A549 (cell line): ENCODE measurements at regions not wholly inside any gene's neighbourhood (a gene's known extent, or its start where the extent isn't known, plus 50 kb on each side); places are given as distances from the start of the nearest gene placed in this dataset.

ENCODE experiments used
- ATAC-seq, 2 experiments: fragments of 200-7000 bp in 1 of 2; fragments of >200 bp in 1 of 2; cut with Nextera tagmentation in 1 of 2; cut with Tn5 transposase in 1 of 2; 3 replicates each; pipeline versions ENCODE4 v1.8.0 to v1.9.1; 2018 to 2020; ENCODE audit warnings: mild to moderate bottlenecking in 1 of 2, moderate library complexity in 1 of 2
- CTCF ChIA-PET: fragments of 300-600 bp; sonication (Branson Sonifier 250); formaldehyde crosslinking; extraction: SDS; loops from one replicate; lab custom pipeline; 2021; ENCODE audit warnings: antibody characterized with exemption, inconsistent platforms; lab: Yijun Ruan, JAX
- POLR2A ChIA-PET: fragments of 350-600 bp; formaldehyde crosslinking; extraction: SDS; loops from one replicate; lab custom pipeline; 2021; ENCODE audit warnings: antibody characterized with exemption, inconsistent platforms; lab: Yijun Ruan, JAX
- DNase-seq, 2 experiments: peaks; one replicate each; pipeline versions ENCODE4 v3.0.0 to v3.0.0-alpha.2; 2011 to 2016; ENCODE audit warnings: low read depth in 1 of 2, low spot score in 1 of 2
- FAIRE-seq: peaks from 2 replicates; lab custom pipeline; 2011; peaks lifted over from hg19 to GRCh38; lab: Jason Lieb, UNC
- H3K27ac ChIP-seq, 2 experiments: fragments of >200 bp; sonication (Bioruptor Twin); formaldehyde crosslinking; 3 replicates each; pipeline ENCODE4 v1.5.1; 2016 to 2017
- H3K4me1 ChIP-seq: fragments of >200 bp; sonication (Bioruptor Twin); formaldehyde crosslinking; 3 replicates; pipeline ENCODE4 v1.6.1; 2016
- H3K4me2 ChIP-seq: fragments of >200 bp; sonication (Bioruptor Twin); formaldehyde crosslinking; 3 replicates; pipeline ENCODE4 v1.6.1; 2016
- H3K4me3 ChIP-seq: fragments of >200 bp; sonication (Bioruptor Twin); formaldehyde crosslinking; 3 replicates; pipeline ENCODE4 v1.5.1; 2016
- H3K9me3 ChIP-seq: fragments of >200 bp; sonication (Bioruptor Twin); formaldehyde crosslinking; 3 replicates; pipeline ENCODE4 v1.6.1; 2016
- BHLHE40 ChIP-seq: IDR thresholded peaks from 2 replicates; pipeline ENCODE4 v1.6.1; 2012; ENCODE audit warnings: low read depth, low read length, inconsistent platforms
- EHF ChIP-seq: fragments of 250-450 bp; sonication (Bioruptor Pico); IDR thresholded peaks from 2 replicates; pipeline ENCODE4 v1.5.0; 2020; ENCODE audit warnings: mild to moderate bottlenecking
- EHMT2 ChIP-seq: fragments of 200-600 bp; sonication (generic); IDR thresholded peaks from 2 replicates; pipeline ENCODE4 v1.6.1; 2016; ENCODE audit warnings: antibody characterized with exemption, low read depth, mild to moderate bottlenecking, moderate library complexity
- FOXS1 ChIP-seq: fragments of 250-450 bp; sonication (Bioruptor Pico); IDR thresholded peaks from 2 replicates; pipeline ENCODE4 v1.5.0; 2020; ENCODE audit warnings: mild to moderate bottlenecking, moderate library complexity
- GATA3 ChIP-seq: IDR thresholded peaks from 2 replicates; pipeline ENCODE4 v1.6.1; 2012; ENCODE audit warnings: borderline replicate concordance
- HDAC2 ChIP-seq: fragments of 200-600 bp; sonication (generic); IDR thresholded peaks from 2 replicates; pipeline ENCODE4 v1.6.1; 2016
- HEYL ChIP-seq: fragments of 250-450 bp; sonication (Bioruptor Pico); IDR thresholded peaks from 2 replicates; pipeline ENCODE4 v1.8.0; 2021; ENCODE audit warnings: mild to moderate bottlenecking, moderate library complexity
- JUNB ChIP-seq: fragments of >200 bp; sonication (Bioruptor Twin); formaldehyde crosslinking; IDR thresholded peaks from 2 replicates; pipeline ENCODE4 v1.6.1; 2016
- KDM1A ChIP-seq: fragments of 200-600 bp; sonication (generic); IDR thresholded peaks from 2 replicates; pipeline ENCODE4 v1.6.1; 2016; ENCODE audit warnings: low read depth, mild to moderate bottlenecking
- KDM5A ChIP-seq: fragments of 200-600 bp; sonication (generic); IDR thresholded peaks from 2 replicates; pipeline ENCODE4 v1.6.1; 2016; ENCODE audit warnings: antibody characterized with exemption, mild to moderate bottlenecking
- MAFK ChIP-seq: fragments of 450-650 bp; IDR thresholded peaks from 2 replicates; pipeline ENCODE4 v1.6.1; 2014; ENCODE audit not compliant: partially characterized antibody
- MAZ ChIP-seq: fragments of 150-350 bp; IDR thresholded peaks from 2 replicates; pipeline ENCODE4 v1.6.1; 2014; ENCODE audit warnings: antibody characterized with exemption, low read depth, low read length, borderline replicate concordance
- MYC ChIP-seq: IDR thresholded peaks from 2 replicates; pipeline ENCODE4 v1.6.1; 2012; ENCODE audit warnings: mild to moderate bottlenecking, inconsistent platforms, low read length, improper control_type of control experiment, borderline replicate concordance
- NPAS2 ChIP-seq: fragments of 250-450 bp; sonication (Bioruptor Pico); IDR thresholded peaks from 2 replicates; pipeline ENCODE4 v1.8.0; 2022; ENCODE audit warnings: mild to moderate bottlenecking, moderate library complexity, borderline replicate concordance
- POLR2A ChIP-seq: IDR thresholded peaks from 2 replicates; pipeline ENCODE4 v1.6.1; 2012; ENCODE audit warnings: mild to moderate bottlenecking, low read length
- POLR2AphosphoS2 ChIP-seq: conservative IDR thresholded peaks from 2 replicates; pipeline ENCODE4 v1.6.1; 2012; ENCODE audit warnings: low read length, improper control_type of control experiment, inconsistent platforms
- RCOR1 ChIP-seq: fragments of 150-350 bp; IDR thresholded peaks from 2 replicates; pipeline ENCODE4 v1.6.1; 2014; ENCODE audit warnings: antibody characterized with exemption, low read length, low read depth
- RFX5 ChIP-seq: fragments of 450-650 bp; IDR thresholded peaks from 2 replicates; pipeline ENCODE4 v1.7.1; 2014; ENCODE audit warnings: antibody characterized with exemption, mild to moderate bottlenecking, moderate library complexity
- SREBF2 ChIP-seq: fragments of 450-650 bp; IDR thresholded peaks from 2 replicates; pipeline ENCODE4 v1.6.1; 2014; ENCODE audit warnings: mild to moderate bottlenecking, moderate library complexity
- ZC3H11A ChIP-seq: fragments of 450-650 bp; IDR thresholded peaks from 2 replicates; pipeline ENCODE4 v1.6.1; 2014; ENCODE audit warnings: antibody characterized with exemption, mild to moderate bottlenecking
- WGBS: methylation state at CpG from one replicate; pipeline ENCODE4 v1.1.6; 2017; ENCODE audit errors: missing lambda C conversion rate; 5-methylcytosine and 5-hydroxymethylcytosine counted together
- TF ChIP-seq, protein P1 (sequence below): fragments of 450-650 bp; IDR thresholded peaks from 2 replicates; pipeline ENCODE4 v1.6.1; 2014; ENCODE audit warnings: antibody characterized with exemption
- TF ChIP-seq, protein P2 (sequence below): IDR thresholded peaks from 2 replicates; pipeline ENCODE4 v1.6.1; 2012
- TF ChIP-seq, protein P3 (sequence below): fragments of >200 bp; sonication (Bioruptor Twin); formaldehyde crosslinking; IDR thresholded peaks from 3 replicates; pipeline ENCODE4 v1.5.1; 2016
- TF ChIP-seq, protein P4 (sequence below): fragments of >200 bp; sonication (Bioruptor Twin); formaldehyde crosslinking; IDR thresholded peaks from 2 replicates; pipeline ENCODE4 v1.6.1; 2016
- TF ChIP-seq, protein P5 (sequence below): fragments of 250-450 bp; sonication (Bioruptor Pico); IDR thresholded peaks from 2 replicates; pipeline ENCODE4 v1.5.0; 2021; ENCODE audit warnings: mild to moderate bottlenecking, moderate library complexity, borderline replicate concordance
- TF ChIP-seq, protein P6 (sequence below): IDR thresholded peaks from 2 replicates; pipeline ENCODE4 v1.6.1; 2012; ENCODE audit warnings: low read depth, borderline replicate concordance

DNA sequence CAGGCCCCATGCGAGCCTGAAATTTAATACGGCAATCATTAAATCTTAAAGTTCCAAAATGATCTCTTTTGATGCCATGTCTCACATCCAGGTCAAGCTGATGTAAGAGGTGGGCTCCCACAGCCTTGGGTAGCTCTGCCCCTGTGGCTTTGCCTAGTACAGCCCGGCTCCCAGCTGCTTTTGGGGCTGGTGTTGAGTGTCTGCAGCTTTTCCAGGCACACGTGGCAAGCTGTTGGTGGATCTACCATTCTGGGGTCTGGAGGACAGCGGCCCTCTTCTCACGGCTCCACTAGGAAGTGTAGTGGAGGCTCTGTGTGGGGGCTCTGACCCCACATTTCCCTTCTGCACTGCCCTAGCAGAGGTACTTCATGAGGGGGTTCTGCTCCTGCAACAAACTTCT, 588.9 kb downstream of the CENPC start:
- ATAC-seq (no peak), DNase-seq (no peak)
- H3K4me1 ChIP-seq: no peaks in the 10 kb centered on the region
- H3K4me2 ChIP-seq: no peak overlapping the region
- no peaks in the 10 kb centered on the region for H3K9me3 ChIP-seq
- POLR2A ChIA-PET: no interaction called here
- 65% methylated on average over 4 of the region's 6 CpGs for WGBS
- no peak overlapping the region for H3K27ac ChIP-seq
- H3K4me3 ChIP-seq: no peak overlapping the region
- TF ChIP-seq MAZ (no peak), FOXS1 (CRISPR knock-in tag) (no peak)
- TF ChIP-seq, all 56 proteins: peak for 0
- FAIRE-seq: no peak
- CTCF ChIA-PET: no interaction called here

DNA sequence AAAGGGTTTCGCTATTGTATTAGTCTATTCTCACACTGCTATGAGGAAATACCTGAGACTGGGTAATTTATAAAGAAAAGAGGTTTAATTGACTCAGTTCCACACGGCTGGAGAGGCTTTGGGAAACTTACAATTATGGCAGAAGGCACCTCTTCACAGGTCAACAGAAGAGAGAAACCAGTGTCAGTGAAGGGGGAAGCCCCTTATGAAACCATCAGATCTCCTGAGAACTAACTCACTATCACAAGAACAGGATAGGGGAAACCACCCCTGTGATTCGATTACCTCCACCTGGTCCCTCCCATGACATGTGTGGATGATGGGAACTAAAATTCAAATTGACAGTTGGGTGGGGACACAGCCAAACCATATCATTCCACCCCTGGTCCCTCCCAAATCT, 589.5 kb downstream of the CENPC start:
- Histone ChIP-seq H3K4me3 (no peak overlapping the region), H3K4me2 (no peak overlapping the region), H3K9me3 (no peaks in the 10 kb centered on the region), H3K27ac (no peak overlapping the region), H3K4me1 (no peaks in the 10 kb centered on the region)
- POLR2A ChIA-PET: no interaction called here
- FAIRE-seq (no peak), DNase-seq (no peak), ATAC-seq (no peak)
- TF ChIP-seq HEYL (no peak), MAFK (no peak)
- WGBS: 28% methylated on average over 3 of the region's 3 CpGs
- CTCF ChIA-PET: no interaction called here

DNA sequence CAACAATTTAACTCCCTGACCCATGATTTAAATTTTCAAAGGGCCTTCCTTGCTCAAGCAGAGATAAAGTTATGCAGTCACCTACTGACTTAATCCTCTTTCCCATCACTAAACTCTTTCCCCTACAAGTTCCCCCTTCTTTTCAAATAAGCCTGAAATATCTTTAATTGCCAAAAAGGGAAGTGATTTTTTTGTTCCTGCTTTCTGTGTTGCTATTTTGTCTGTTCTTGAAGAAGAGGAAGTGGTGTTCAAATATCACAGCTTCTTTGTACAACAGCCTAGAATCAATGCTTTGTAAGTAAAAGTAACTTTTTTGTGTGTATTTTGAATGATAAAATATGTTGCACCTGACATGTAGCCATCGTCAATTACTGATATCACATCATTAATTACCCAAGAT, 595.9 kb downstream of the CENPC start:
- Histone ChIP-seq H3K4me3 (no peak overlapping the region), H3K27ac (no peak overlapping the region), H3K9me3 (no peaks in the 10 kb centered on the region), H3K4me2 (no peak overlapping the region)
- 45% methylated on average over 1 of the region's 1 CpG for WGBS
- ATAC-seq (no peak), FAIRE-seq (no peak), DNase-seq (no peak)
- CTCF ChIA-PET: no interaction called here
- TF ChIP-seq FOXS1 (CRISPR knock-in tag): no peak
- no peak for TF ChIP-seq POLR2AphosphoS2
- no peak for TF ChIP-seq JUNB
- no peak for TF ChIP-seq SREBF2
- TF ChIP-seq, protein P1, sequence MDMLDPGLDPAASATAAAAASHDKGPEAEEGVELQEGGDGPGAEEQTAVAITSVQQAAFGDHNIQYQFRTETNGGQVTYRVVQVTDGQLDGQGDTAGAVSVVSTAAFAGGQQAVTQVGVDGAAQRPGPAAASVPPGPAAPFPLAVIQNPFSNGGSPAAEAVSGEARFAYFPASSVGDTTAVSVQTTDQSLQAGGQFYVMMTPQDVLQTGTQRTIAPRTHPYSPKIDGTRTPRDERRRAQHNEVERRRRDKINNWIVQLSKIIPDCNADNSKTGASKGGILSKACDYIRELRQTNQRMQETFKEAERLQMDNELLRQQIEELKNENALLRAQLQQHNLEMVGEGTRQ: no peak
- no peak for TF ChIP-seq MYC
- TF ChIP-seq, protein P2, sequence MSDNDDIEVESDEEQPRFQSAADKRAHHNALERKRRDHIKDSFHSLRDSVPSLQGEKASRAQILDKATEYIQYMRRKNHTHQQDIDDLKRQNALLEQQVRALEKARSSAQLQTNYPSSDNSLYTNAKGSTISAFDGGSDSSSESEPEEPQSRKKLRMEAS: no peak
- TF ChIP-seq, protein P3, sequence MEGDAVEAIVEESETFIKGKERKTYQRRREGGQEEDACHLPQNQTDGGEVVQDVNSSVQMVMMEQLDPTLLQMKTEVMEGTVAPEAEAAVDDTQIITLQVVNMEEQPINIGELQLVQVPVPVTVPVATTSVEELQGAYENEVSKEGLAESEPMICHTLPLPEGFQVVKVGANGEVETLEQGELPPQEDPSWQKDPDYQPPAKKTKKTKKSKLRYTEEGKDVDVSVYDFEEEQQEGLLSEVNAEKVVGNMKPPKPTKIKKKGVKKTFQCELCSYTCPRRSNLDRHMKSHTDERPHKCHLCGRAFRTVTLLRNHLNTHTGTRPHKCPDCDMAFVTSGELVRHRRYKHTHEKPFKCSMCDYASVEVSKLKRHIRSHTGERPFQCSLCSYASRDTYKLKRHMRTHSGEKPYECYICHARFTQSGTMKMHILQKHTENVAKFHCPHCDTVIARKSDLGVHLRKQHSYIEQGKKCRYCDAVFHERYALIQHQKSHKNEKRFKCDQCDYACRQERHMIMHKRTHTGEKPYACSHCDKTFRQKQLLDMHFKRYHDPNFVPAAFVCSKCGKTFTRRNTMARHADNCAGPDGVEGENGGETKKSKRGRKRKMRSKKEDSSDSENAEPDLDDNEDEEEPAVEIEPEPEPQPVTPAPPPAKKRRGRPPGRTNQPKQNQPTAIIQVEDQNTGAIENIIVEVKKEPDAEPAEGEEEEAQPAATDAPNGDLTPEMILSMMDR: no peak
- no peak for TF ChIP-seq KDM1A
- TF ChIP-seq, protein P4, sequence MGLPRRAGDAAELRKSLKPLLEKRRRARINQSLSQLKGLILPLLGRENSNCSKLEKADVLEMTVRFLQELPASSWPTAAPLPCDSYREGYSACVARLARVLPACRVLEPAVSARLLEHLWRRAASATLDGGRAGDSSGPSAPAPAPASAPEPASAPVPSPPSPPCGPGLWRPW: no peak
- no peak for TF ChIP-seq EHF (CRISPR knock-in tag)
- TF ChIP-seq GATA3: no peak
- no peak for TF ChIP-seq RCOR1
- TF ChIP-seq, all 56 proteins: peak for 0
- H3K4me1 ChIP-seq: no peaks in the 10 kb centered on the region
- POLR2A ChIA-PET: no interaction called here

DNA sequence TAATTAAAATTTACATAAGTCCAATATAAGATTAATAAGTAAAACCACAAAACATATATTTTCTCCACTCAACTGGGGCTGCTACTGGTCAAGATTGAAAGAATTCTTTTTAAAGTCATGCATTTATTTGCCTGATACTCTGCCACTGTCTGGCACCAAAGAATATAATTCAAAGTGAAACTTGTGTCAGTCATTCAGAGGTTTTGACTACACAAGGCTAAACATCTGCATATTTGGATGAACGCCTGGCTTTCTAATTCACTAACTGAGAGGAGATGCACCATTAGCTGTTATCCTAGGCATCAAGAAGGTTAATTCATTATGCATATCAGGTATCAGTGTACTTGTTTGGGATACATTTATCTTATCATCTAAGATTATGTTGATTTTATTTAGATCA, 598.5 kb downstream of the CENPC start:
- FAIRE-seq (no peak), ATAC-seq (no peak)
- H3K27ac ChIP-seq: no peak overlapping the region
- no peak for TF ChIP-seq ZC3H11A
- TF ChIP-seq, protein P5, sequence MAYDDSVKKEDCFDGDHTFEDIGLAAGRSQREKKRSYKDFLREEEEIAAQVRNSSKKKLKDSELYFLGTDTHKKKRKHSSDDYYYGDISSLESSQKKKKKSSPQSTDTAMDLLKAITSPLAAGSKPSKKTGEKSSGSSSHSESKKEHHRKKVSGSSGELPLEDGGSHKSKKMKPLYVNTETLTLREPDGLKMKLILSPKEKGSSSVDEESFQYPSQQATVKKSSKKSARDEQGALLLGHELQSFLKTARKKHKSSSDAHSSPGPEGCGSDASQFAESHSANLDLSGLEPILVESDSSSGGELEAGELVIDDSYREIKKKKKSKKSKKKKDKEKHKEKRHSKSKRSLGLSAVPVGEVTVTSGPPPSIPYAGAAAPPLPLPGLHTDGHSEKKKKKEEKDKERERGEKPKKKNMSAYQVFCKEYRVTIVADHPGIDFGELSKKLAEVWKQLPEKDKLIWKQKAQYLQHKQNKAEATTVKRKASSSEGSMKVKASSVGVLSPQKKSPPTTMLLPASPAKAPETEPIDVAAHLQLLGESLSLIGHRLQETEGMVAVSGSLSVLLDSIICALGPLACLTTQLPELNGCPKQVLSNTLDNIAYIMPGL (CRISPR knock-in tag): no peak
- TF ChIP-seq EHMT2: no peak
- no peak for TF ChIP-seq KDM5A
- TF ChIP-seq, protein P2: no peak
- no peak for TF ChIP-seq NPAS2
- no peak for TF ChIP-seq BHLHE40
- TF ChIP-seq RFX5: no peak
- TF ChIP-seq HDAC2: no peak
- TF ChIP-seq, protein P6, sequence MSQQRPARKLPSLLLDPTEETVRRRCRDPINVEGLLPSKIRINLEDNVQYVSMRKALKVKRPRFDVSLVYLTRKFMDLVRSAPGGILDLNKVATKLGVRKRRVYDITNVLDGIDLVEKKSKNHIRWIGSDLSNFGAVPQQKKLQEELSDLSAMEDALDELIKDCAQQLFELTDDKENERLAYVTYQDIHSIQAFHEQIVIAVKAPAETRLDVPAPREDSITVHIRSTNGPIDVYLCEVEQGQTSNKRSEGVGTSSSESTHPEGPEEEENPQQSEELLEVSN: no peak
- no peak for TF ChIP-seq POLR2A
- TF ChIP-seq, all 56 proteins: peak for 0
- H3K4me3 ChIP-seq: no peak overlapping the region
- POLR2A ChIA-PET: no interaction called here
- no peaks in the 10 kb centered on the region for H3K4me1 ChIP-seq
- no peaks in the 10 kb centered on the region for H3K9me3 ChIP-seq
- CTCF ChIA-PET: no interaction called here
- DNase-seq: no peak
- 73% methylated on average over 1 of the region's 1 CpG for WGBS
- H3K4me2 ChIP-seq: no peak overlapping the region
